Ishikawa (cell line): ENCODE measurements at regions not wholly inside any gene's neighbourhood (a gene's known extent, or its start where the extent isn't known, plus 50 kb on each side); places are given as distances from the start of the nearest gene placed in this dataset.

ENCODE experiments used
- CEBPB ChIP-seq: IDR thresholded peaks from 2 replicates; pipeline ENCODE4 v1.6.1; 2012
- CREB1 ChIP-seq: IDR thresholded peaks from 2 replicates; pipeline ENCODE4 v1.6.1; 2012; ENCODE audit warnings: low read depth
- EGR1 ChIP-seq: IDR thresholded peaks from 2 replicates; pipeline ENCODE4 v1.6.1; 2012
- EP300 ChIP-seq: IDR thresholded peaks from 2 replicates; pipeline ENCODE4 v1.6.1; 2012; ENCODE audit warnings: borderline replicate concordance
- FOXM1 ChIP-seq: IDR thresholded peaks from 2 replicates; pipeline ENCODE4 v1.6.1; 2012; ENCODE audit warnings: low read depth, borderline replicate concordance
- NFIC ChIP-seq: IDR thresholded peaks from 2 replicates; pipeline ENCODE4 v1.6.1; 2012
- RAD21 ChIP-seq: IDR thresholded peaks from 2 replicates; pipeline ENCODE4 v1.6.1; 2012; ENCODE audit warnings: low read depth
- TAF1 ChIP-seq: IDR thresholded peaks from 2 replicates; pipeline ENCODE4 v1.6.1; 2012; ENCODE audit warnings: low read depth, mild to moderate bottlenecking
- TCF12 ChIP-seq: IDR thresholded peaks from 2 replicates; pipeline ENCODE4 v1.6.1; 2012; ENCODE audit warnings: low read depth
- TEAD4 ChIP-seq: IDR thresholded peaks from 2 replicates; pipeline ENCODE4 v1.6.1; 2012
- YY1 ChIP-seq: IDR thresholded peaks from 2 replicates; pipeline ENCODE4 v1.6.1; 2012; ENCODE audit warnings: low read depth
- ZBTB7A ChIP-seq: IDR thresholded peaks from 2 replicates; pipeline ENCODE4 v1.6.1; 2012; ENCODE audit warnings: low read depth
- TF ChIP-seq, protein P1 (sequence below): IDR thresholded peaks from 2 replicates; pipeline ENCODE4 v1.6.1; 2012
- TF ChIP-seq, protein P2 (sequence below): IDR thresholded peaks from 2 replicates; pipeline ENCODE4 v1.6.1; 2012
- TF ChIP-seq, protein P3 (sequence below): IDR thresholded peaks from 2 replicates; pipeline ENCODE4 v1.6.1; 2012; ENCODE audit warnings: low read depth, mild to moderate bottlenecking

DNA sequence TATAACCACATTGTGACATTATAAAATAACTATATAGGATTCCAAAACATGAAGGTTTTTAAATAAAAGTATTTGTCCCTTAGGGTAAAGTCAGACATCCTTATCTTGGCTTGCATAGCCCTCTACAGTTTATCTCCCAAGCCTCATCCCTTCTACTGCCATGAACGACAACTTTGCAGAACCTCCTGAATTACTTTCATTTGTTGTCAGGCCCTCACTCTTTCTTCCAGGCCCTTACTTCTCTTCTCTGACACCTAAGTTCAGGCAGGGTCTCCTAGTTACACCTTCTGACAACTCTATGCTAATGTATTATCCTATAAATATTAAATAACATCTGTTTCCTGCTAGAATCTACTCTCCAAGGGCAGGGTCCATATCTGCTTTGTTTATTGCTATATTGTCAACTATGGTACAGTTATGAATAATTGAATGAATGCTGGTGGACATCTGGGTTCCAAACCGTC is 115.7 kb upstream of the MDM1 start:
- TF ChIP-seq CREB1 (no peak), TEAD4 (no peak), ZBTB7A (no peak), EP300 (no peak), CEBPB (no peak)
- TF ChIP-seq, protein P1, sequence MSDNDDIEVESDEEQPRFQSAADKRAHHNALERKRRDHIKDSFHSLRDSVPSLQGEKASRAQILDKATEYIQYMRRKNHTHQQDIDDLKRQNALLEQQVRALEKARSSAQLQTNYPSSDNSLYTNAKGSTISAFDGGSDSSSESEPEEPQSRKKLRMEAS: no peak

DNA sequence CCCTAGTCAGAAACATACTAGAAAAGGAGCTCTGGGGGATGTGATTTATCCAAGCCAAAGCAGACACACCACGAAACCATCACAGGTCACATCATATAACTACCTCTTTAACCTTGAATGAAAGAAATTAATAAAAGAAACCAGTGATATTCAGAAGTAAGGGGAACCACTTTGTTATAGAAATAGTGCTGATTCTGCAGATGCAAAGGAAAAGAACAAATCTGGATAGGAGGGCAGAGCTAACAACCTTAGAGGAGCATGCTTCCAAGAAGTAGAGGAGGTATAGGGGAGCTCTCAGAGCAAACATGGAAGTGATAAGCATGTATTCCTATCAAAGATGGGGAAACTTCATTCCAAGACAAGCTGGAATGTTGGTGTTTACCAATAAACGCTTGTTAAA is 117.0 kb upstream of the MDM1 start:
- TF ChIP-seq, protein P1: no peak
- no peak for TF ChIP-seq RAD21
- no peak for TF ChIP-seq TCF12
- no peak for TF ChIP-seq ZBTB7A
- no peak for TF ChIP-seq YY1
- TF ChIP-seq TEAD4: no peak
- TF ChIP-seq NFIC: no peak
- no peak for TF ChIP-seq EP300

DNA sequence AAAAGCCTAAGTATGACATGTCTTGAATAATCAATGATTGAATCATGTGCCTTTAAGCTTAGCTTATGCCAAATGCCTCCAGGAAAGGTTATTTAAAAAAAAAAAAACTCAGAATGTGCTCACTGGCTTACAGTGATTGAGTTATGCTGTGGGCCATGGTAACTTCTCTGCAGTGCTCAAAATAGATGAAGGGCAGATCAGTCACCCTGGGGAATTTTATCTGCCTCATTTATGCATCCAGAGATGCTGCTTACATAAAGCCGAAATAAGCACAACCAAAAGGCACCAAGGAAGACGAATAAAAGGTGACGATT is 118.7 kb upstream of the MDM1 start:
- TF ChIP-seq TAF1: no peak
- TF ChIP-seq NFIC: no peak

DNA sequence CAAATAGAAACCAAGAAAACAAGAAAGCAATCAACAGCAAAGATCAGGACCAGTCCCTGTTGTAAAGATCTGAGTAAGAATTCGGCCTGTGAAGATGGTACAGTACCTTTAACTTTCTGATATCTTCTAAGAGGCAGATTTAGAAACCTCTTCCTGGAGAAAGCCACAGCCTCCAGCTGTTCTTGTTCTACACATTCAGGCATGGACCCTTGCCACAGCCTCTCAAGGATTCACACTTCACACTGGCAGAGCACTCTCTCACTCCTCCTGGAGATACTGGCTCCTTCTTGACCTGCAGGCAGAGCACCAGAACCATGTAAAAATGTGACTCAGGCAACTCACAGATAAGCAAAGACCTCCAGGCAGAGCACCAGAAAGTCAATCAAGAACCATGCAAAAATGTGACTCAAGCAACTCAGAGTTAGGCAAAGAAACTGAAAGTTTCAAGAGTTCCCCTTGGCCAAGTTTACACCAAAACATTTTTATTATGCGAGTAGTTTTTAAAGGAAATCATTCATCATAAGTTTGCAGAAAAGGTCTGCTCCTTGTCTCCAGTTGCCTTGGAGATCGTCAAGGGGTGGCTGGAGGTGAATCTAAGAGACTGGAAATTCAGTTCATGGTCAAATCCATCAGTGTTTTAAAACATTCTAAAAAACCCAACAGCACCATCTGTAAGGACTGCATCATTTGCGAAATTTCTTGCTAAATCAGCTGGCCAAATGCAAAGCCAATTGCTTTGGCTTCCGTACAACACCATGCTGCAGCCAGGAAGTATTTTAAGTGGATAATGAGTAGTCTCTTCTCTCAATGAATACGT is 119.3 kb upstream of the MDM1 start:
- TF ChIP-seq ZBTB7A (no peak), RAD21 (no peak), EP300 (no peak), EGR1 (no peak), NFIC (no peak), TAF1 (no peak), CEBPB (no peak), TEAD4 (no peak), FOXM1 (no peak), CREB1 (no peak), TCF12 (no peak), YY1 (no peak)
- TF ChIP-seq, protein P2, sequence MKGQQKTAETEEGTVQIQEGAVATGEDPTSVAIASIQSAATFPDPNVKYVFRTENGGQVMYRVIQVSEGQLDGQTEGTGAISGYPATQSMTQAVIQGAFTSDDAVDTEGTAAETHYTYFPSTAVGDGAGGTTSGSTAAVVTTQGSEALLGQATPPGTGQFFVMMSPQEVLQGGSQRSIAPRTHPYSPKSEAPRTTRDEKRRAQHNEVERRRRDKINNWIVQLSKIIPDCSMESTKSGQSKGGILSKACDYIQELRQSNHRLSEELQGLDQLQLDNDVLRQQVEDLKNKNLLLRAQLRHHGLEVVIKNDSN: no peak
- TF ChIP-seq, protein P3, sequence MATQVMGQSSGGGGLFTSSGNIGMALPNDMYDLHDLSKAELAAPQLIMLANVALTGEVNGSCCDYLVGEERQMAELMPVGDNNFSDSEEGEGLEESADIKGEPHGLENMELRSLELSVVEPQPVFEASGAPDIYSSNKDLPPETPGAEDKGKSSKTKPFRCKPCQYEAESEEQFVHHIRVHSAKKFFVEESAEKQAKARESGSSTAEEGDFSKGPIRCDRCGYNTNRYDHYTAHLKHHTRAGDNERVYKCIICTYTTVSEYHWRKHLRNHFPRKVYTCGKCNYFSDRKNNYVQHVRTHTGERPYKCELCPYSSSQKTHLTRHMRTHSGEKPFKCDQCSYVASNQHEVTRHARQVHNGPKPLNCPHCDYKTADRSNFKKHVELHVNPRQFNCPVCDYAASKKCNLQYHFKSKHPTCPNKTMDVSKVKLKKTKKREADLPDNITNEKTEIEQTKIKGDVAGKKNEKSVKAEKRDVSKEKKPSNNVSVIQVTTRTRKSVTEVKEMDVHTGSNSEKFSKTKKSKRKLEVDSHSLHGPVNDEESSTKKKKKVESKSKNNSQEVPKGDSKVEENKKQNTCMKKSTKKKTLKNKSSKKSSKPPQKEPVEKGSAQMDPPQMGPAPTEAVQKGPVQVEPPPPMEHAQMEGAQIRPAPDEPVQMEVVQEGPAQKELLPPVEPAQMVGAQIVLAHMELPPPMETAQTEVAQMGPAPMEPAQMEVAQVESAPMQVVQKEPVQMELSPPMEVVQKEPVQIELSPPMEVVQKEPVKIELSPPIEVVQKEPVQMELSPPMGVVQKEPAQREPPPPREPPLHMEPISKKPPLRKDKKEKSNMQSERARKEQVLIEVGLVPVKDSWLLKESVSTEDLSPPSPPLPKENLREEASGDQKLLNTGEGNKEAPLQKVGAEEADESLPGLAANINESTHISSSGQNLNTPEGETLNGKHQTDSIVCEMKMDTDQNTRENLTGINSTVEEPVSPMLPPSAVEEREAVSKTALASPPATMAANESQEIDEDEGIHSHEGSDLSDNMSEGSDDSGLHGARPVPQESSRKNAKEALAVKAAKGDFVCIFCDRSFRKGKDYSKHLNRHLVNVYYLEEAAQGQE: no peak
- TF ChIP-seq, protein P1: no peak

DNA sequence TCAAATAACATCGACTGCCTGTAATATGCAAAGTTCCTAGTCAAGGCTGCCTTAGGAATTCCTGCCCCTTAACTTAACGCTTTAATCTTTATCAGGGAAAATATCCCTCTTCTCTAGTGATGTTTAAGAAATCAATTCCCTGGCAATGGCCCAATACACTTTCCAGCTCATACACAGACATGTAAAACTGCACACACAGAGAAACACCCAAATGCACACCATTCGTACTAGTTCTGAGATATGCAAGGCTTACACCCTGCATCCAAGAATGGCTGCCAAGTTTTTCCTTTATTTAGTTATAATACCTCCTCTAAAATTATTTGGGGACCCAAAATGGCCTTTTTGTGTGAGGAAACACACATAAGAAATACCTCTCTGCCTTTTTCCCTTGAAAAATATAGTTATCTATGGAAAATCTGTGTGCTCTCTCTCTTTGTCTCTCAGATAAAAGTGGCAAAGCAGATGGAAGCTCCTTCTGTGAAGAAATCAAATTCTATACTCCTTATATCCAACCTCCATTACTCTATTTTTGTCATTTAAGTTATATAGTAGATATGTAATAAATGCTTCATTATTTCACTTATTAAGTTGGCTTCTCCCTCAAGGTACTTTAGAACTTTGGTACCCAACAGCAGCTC is 120.0 kb upstream of the MDM1 start:
- no peak for TF ChIP-seq CEBPB

DNA sequence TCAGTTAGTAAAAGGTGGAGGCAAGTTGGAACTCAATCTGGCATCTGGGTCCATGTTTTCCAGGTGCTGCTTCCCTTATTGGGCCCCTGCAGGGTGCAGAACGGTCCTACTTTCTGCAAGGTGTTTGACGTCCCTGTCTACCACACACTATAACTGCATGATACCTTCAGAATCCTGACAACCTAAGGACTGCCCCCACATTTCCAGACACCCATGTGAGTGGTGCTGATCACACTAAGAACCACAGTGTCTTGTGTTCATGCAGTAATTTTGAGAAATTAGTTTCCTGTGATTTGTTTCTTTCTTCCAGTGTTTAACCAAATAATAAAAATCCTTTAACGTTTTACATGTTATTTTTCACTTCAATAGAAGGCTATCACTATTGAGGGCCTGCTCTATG is 121.1 kb upstream of the MDM1 start:
- TF ChIP-seq TEAD4 (no peak), ZBTB7A (no peak), EP300 (no peak), NFIC (no peak), TCF12 (no peak), TAF1 (no peak), RAD21 (no peak), FOXM1 (no peak), EGR1 (no peak), CREB1 (no peak)

DNA sequence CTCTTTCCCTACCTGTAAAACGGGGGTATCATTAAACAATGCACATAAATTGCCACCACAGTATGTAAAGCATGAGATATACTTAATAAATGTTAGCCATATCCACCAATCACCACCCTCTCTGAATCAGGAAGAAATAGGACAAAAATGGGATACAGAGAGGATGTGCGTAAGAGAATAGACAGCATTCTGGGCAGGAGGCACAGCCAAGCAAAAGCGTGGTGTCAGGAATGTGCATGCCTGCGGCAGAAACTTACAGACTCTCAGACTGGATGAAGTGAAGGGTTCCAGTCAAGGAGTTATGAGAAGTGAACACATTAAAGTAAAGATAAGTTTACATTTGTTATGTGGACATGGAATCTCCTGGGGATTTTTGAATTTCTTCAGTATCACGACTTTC is 121.7 kb upstream of the MDM1 start:
- TF ChIP-seq TAF1 (no peak), TCF12 (no peak), CREB1 (no peak), FOXM1 (no peak), ZBTB7A (no peak), YY1 (no peak), EP300 (no peak), TEAD4 (no peak), RAD21 (no peak), NFIC (no peak), CEBPB (no peak)
- TF ChIP-seq, protein P1: no peak
- TF ChIP-seq, protein P3: no peak
- TF ChIP-seq, protein P2: no peak
